ENCODE measurements at regions not wholly inside any gene's neighbourhood (a gene's known extent, or its start where the extent isn't known, plus 50 kb on each side); places are given as distances from the start of the nearest gene placed in this dataset.

DNA sequence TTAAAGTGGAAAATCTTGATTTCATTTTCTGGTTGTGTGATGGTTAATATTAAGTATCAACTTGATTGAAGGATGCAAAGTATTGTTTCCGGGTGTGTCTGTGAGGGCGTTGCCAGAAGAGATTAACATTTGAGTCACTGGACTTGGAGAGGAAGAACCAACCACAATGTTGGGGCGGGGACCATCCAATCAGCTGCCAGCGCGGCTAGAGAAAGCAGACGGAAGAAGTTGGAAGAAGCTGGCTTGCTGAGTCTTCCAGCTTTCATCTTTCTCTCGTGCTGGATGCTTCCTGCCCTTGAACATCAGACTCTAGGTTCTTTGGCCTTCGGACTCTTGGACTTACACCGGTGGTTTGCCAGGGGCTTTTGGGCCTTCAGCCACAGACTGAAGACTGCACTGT lies 832.6 kb upstream of the TMPRSS15 start:
- H3K36me3 ChIP-seq = no peaks in the 10 kb centered on the region
- H3K4me3 ChIP-seq = no peak overlapping the region
- H3K27ac ChIP-seq = no peak overlapping the region
- no peak for DNase-seq
- no peak for TF ChIP-seq POLR2AphosphoS5 (IDR thresholded peaks at IDR 0.05)
- TF ChIP-seq, protein P1, sequence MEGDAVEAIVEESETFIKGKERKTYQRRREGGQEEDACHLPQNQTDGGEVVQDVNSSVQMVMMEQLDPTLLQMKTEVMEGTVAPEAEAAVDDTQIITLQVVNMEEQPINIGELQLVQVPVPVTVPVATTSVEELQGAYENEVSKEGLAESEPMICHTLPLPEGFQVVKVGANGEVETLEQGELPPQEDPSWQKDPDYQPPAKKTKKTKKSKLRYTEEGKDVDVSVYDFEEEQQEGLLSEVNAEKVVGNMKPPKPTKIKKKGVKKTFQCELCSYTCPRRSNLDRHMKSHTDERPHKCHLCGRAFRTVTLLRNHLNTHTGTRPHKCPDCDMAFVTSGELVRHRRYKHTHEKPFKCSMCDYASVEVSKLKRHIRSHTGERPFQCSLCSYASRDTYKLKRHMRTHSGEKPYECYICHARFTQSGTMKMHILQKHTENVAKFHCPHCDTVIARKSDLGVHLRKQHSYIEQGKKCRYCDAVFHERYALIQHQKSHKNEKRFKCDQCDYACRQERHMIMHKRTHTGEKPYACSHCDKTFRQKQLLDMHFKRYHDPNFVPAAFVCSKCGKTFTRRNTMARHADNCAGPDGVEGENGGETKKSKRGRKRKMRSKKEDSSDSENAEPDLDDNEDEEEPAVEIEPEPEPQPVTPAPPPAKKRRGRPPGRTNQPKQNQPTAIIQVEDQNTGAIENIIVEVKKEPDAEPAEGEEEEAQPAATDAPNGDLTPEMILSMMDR (IDR thresholded peaks at IDR 0.05) = no peak
- TF ChIP-seq EP300 (IDR thresholded peaks at IDR 0.05) = no peak
- TF ChIP-seq POLR2A (IDR thresholded peaks at IDR 0.05) = no peak
- H3K27me3 ChIP-seq = no peaks in the 10 kb centered on the region
- H3K4me1 ChIP-seq = no peaks in the 10 kb centered on the region
- no peak for ATAC-seq (ENCODE audit: low FRiP score in 2 of 2)
- 86 to 90% methylated on average over 9 of the region's 9 CpGs for WGBS, 2 donors
- no peaks in the 10 kb centered on the region for H3K9me3 ChIP-seq

DNA sequence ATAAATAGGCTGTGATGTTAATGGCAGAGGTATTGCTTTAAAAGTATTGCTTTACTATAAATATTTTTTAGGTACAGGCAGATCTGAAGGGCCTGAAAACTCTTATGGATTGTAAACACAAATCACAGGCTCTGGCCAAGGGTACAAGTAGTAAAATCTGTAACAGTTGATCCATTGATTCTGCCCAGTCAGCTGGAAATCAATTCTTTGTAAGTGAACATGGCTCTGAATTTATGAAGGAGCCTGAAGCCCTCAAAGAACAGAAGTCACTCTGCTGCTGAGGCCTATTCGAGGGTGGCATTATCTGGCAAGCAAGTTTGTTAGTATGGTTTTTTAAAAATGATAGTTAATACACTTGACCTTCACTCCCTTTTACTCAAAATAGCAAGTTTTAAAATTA lies 834.0 kb upstream of the TMPRSS15 start:
- Histone ChIP-seq H3K27ac (no peak overlapping the region), H3K36me3 (no peaks in the 10 kb centered on the region), H3K4me1 (no peaks in the 10 kb centered on the region), H3K27me3 (no peaks in the 10 kb centered on the region), H3K9me3 (no peaks in the 10 kb centered on the region), H3K4me3 (no peak overlapping the region)
- no peak for TF ChIP-seq EP300 (IDR thresholded peaks at IDR 0.05)
- TF ChIP-seq POLR2A (IDR thresholded peaks at IDR 0.05) = no peak
- TF ChIP-seq, protein P1 (IDR thresholded peaks at IDR 0.05) = no peak
- TF ChIP-seq POLR2AphosphoS5 (IDR thresholded peaks at IDR 0.05) = no peak
- ATAC-seq (ENCODE audit: low FRiP score in 2 of 2) (no peak), DNase-seq (no peak)
- 52 to 58% methylated on average over 1 of the region's 1 CpG for WGBS, 2 donors

DNA sequence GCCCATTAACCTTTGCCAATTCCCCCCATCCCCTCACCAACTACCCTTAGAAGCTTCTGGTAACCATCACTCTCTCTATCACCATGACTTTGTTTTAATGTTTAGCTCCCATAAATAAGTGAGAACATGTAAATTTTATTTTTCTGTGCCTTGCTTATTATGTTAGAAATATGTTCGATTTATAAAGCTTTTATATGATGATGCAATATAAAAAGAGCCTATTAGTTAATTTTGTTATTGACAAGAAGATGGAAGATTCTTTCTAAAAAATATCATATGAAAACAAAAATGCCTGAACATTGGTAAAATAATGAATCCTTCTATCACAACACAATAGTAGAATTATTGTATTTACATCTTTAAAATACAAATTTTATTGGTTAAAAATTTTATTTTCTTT lies 836.1 kb upstream of the TMPRSS15 start:
- ATAC-seq (ENCODE audit: low FRiP score in 2 of 2) (no peak), DNase-seq (no peak)
- 59 to 80% methylated on average over 1 of the region's 1 CpG for WGBS, 2 donors
- peaks cover 0 to 4% (median 0%) of the 10 kb centered on the region in 4 donors for H3K9me3 ChIP-seq
- H3K36me3 ChIP-seq = no peaks in the 10 kb centered on the region
- no peak for TF ChIP-seq EP300 (IDR thresholded peaks at IDR 0.05)
- TF ChIP-seq POLR2AphosphoS5 (IDR thresholded peaks at IDR 0.05) = no peak
- no peak for TF ChIP-seq POLR2A (IDR thresholded peaks at IDR 0.05)
- TF ChIP-seq, protein P1 (IDR thresholded peaks at IDR 0.05) = no peak
- H3K4me1 ChIP-seq = no peaks in the 10 kb centered on the region
- H3K27me3 ChIP-seq = no peaks in the 10 kb centered on the region
- no peak overlapping the region for H3K27ac ChIP-seq
- H3K4me3 ChIP-seq = no peak overlapping the region

DNA sequence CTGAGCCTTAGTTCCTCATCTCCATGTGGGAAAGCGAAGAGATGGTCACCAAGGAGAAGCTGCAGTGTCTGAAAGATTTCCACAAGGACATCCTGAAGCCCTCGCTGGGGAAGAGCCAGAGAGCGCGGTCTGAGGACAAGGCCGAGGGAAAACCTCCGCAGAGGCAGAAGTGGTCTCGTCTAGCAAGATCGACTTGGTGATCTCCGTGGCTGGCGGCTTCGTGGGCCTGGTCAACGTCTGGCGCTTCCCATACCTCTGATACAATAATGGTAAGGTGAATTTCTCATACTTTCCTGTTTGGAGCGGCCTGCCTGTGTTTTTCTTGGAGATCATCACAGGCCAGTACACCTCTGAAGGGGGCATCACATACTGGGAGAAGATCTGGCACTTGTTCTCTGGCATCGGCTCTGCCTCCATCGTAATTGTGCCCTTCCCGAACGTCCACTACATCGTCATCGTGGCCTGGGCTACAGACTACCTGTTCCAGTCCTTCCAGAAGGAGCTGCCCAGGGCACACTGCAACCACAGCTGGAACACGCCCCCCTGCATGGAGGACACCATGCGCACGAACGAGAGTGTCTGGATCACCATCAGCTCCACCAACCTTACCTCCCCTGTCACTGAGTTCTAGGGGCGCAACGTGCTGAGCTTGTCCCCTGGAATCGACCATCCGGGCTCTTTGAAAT lies 841.1 kb upstream of the TMPRSS15 start:
- no peak for ATAC-seq (ENCODE audit: low FRiP score in 2 of 2)
- TF ChIP-seq POLR2AphosphoS5 (IDR thresholded peaks at IDR 0.05) (no peak), POLR2A (IDR thresholded peaks at IDR 0.05) (no peak), EP300 (IDR thresholded peaks at IDR 0.05) (no peak)
- TF ChIP-seq, protein P1 (IDR thresholded peaks at IDR 0.05) = no peak

DNA sequence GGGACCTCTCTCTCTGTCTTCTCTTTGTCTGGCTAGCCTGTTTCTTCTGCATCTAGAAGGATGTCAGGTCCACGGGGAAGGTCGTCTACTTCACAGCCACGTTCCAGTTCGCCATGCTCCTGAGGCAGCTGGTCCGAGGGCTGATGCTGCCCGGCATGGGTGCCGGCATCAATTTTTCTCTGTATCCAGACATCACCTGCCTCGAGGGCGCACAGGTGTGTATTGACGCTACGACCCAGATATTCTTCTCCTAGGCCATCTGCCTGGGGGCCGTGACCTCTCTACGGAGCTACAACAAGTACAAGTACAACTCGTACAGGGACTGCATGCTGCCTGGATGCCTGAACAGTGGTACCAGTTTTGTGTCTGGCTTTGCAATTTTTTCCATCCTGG lies 841.6 kb upstream of the TMPRSS15 start:
- no peak overlapping the region for H3K27ac ChIP-seq
- WGBS, 2 donors = 94 to 95% methylated on average over 14 of the region's 14 CpGs
- H3K4me1 ChIP-seq = no peaks in the 10 kb centered on the region
- ATAC-seq (ENCODE audit: low FRiP score in 2 of 2) (no peak), DNase-seq (peak in 1 of 2 donors; percentile 9)
- TF ChIP-seq, protein P1 (IDR thresholded peaks at IDR 0.05) = no peak
- TF ChIP-seq POLR2A (IDR thresholded peaks at IDR 0.05) (no peak), EP300 (IDR thresholded peaks at IDR 0.05) (no peak), POLR2AphosphoS5 (IDR thresholded peaks at IDR 0.05) (no peak)
- no peaks in the 10 kb centered on the region for H3K27me3 ChIP-seq
- H3K36me3 ChIP-seq = no peaks in the 10 kb centered on the region
- no peak overlapping the region for H3K4me3 ChIP-seq
- peaks cover 0 to 6% (median 0%) of the 10 kb centered on the region in 4 donors for H3K9me3 ChIP-seq

More for the DNA sequence above, 841.1 kb upstream of the TMPRSS15 start:
- H3K27me3 ChIP-seq = no peaks in the 10 kb centered on the region
- H3K4me1 ChIP-seq = no peaks in the 10 kb centered on the region
- DNase-seq = peak in 1 of 2 donors; percentile 54
- no peak overlapping the region for H3K4me3 ChIP-seq
- no peak overlapping the region for H3K27ac ChIP-seq
- peaks cover 0 to 6% (median 0%) of the 10 kb centered on the region in 4 donors for H3K9me3 ChIP-seq
- 94% methylated on average over 28 of the region's 28 CpGs for WGBS, 2 donors
- H3K36me3 ChIP-seq = no peaks in the 10 kb centered on the region
